Neural cell (in vitro differentiated cells): ENCODE measurements at regions not wholly inside any gene's neighbourhood (a gene's known extent, or its start where the extent isn't known, plus 50 kb on each side); places are given as distances from the start of the nearest gene placed in this dataset.

Experiments
- H2AFZ ChIP-seq: fragments of 200-600, 300-800 bp; sonication (generic), shearing (Covaris generic); 2 replicates; pipeline ENCODE4 v1.6.0; 2014; ENCODE audit warnings: low read depth, mild to moderate bottlenecking, antibody characterized with exemption, low read length, moderate library complexity
- H3F3A ChIP-seq: fragments of 200-600 bp; shearing (Covaris generic); 2 replicates; pipeline ENCODE4 v1.6.1; 2016; ENCODE audit warnings: mild to moderate bottlenecking, moderate library complexity, mixed read lengths, antibody characterized with exemption, low read length; ENCODE audit not compliant: insufficient read depth, poor library complexity, severe bottlenecking
- H3K27ac ChIP-seq: fragments of 200-600, 300-800 bp; sonication (generic), shearing (Covaris generic); 2 replicates; pipeline ENCODE4 v1.5.1; 2014; ENCODE audit warnings: mild to moderate bottlenecking, low read length, moderate library complexity
- H3K27me3 ChIP-seq: fragments of 300-800, 200-600 bp; sonication (generic), shearing (Covaris generic); 2 replicates; pipeline ENCODE4 v1.6.0; 2014; ENCODE audit warnings: mild to moderate bottlenecking, low read depth, low read length, moderate library complexity; ENCODE audit not compliant: insufficient read depth
- H3K36me3 ChIP-seq: fragments of 300-800, 200-600 bp; sonication (generic), shearing (Covaris generic); 2 replicates; pipeline ENCODE4 v1.5.1; 2014; ENCODE audit warnings: mild to moderate bottlenecking, antibody characterized with exemption, low read length, moderate library complexity; ENCODE audit not compliant: insufficient read depth
- H3K4me2 ChIP-seq: fragments of 300-800, 200-600 bp; sonication (generic), shearing (Covaris generic); 2 replicates; pipeline ENCODE4 v1.6.0; 2014; ENCODE audit warnings: mild to moderate bottlenecking, low read length
- H3K4me3 ChIP-seq: fragments of 300-800, 200-600 bp; sonication (generic), shearing (Covaris generic); 2 replicates; pipeline ENCODE4 v1.5.1; 2014; ENCODE audit warnings: mild to moderate bottlenecking, low read length, moderate library complexity
- H3K79me2 ChIP-seq: fragments of 200-600 bp; shearing (Covaris generic); replicated peaks from 2 replicates; pipeline ENCODE4 v1.6.0; 2014; ENCODE audit warnings: mild to moderate bottlenecking, low read length, moderate library complexity; ENCODE audit not compliant: insufficient read depth
- H3K9ac ChIP-seq: fragments of 300-800, 200-600 bp; sonication (generic), shearing (Covaris generic); 2 replicates; pipeline ENCODE4 v1.6.1; 2016; ENCODE audit warnings: mild to moderate bottlenecking, low read length, mixed read lengths
- H3K9me2 ChIP-seq: fragments of 200-600 bp; shearing (Covaris generic); 2 replicates; pipeline ENCODE4 v1.6.1; 2016; ENCODE audit warnings: mild to moderate bottlenecking, low read length, mixed read lengths; ENCODE audit not compliant: insufficient read depth
- H3K9me3 ChIP-seq: fragments of 200-600, 300-800 bp; sonication (generic), shearing (Covaris generic); 2 replicates; pipeline ENCODE4 v1.6.1; 2016; ENCODE audit warnings: mild to moderate bottlenecking, mixed run types, low read length, moderate library complexity, mixed read lengths
- H4K20me1 ChIP-seq: fragments of 200-600 bp; shearing (Covaris generic); 2 replicates; pipeline ENCODE4 v1.6.1; 2016; ENCODE audit warnings: mild to moderate bottlenecking, mixed run types; ENCODE audit not compliant: insufficient read depth
- EP300 ChIP-seq: fragments of 450-650 bp; conservative IDR thresholded peaks from 2 replicates; pipeline ENCODE4 v1.6.1; 2014; ENCODE audit warnings: antibody characterized with exemption, mild to moderate bottlenecking, moderate library complexity; ENCODE audit not compliant: poor library complexity, severe bottlenecking
- EZH2 ChIP-seq: fragments of 200-600, 300-800 bp; shearing (Covaris generic), sonication (generic); IDR thresholded peaks from 2 replicates; pipeline ENCODE4 v1.6.1; 2014; ENCODE audit warnings: antibody characterized with exemption, low read length, borderline replicate concordance, mild to moderate bottlenecking; ENCODE audit not compliant: insufficient read depth, poor library complexity, severe bottlenecking
- MXI1 ChIP-seq: fragments of 450-650 bp; conservative IDR thresholded peaks from 2 replicates; pipeline ENCODE4 v1.6.1; 2014; ENCODE audit warnings: antibody characterized with exemption, mild to moderate bottlenecking; ENCODE audit not compliant: poor library complexity, severe bottlenecking
- POLR2AphosphoS5 ChIP-seq: IDR thresholded peaks from 2 replicates; pipeline ENCODE4 v1.6.1; 2012
- RAD21 ChIP-seq: fragments of 450-650 bp; conservative IDR thresholded peaks from 2 replicates; pipeline ENCODE4 v1.6.1; 2014; ENCODE audit warnings: antibody characterized with exemption, mild to moderate bottlenecking, moderate library complexity
- SMC3 ChIP-seq: fragments of 450-650 bp; conservative IDR thresholded peaks from 2 replicates; pipeline ENCODE4 v1.6.1; 2014; ENCODE audit warnings: antibody characterized with exemption, mild to moderate bottlenecking, moderate library complexity; ENCODE audit not compliant: poor library complexity
- TAF1 ChIP-seq: IDR thresholded peaks from 2 replicates; pipeline ENCODE4 v1.6.1; 2012; ENCODE audit warnings: low read depth
- TF ChIP-seq, protein P1 (sequence below): IDR thresholded peaks from 2 replicates; pipeline ENCODE4 v1.6.1; 2012; ENCODE audit warnings: borderline replicate concordance
- TF ChIP-seq, protein P2 (sequence below): fragments of 450-650 bp; IDR thresholded peaks from 2 replicates; pipeline ENCODE4 v1.5.1; 2014; ENCODE audit warnings: antibody characterized with exemption, mild to moderate bottlenecking, moderate library complexity; ENCODE audit not compliant: poor library complexity, severe bottlenecking

DNA sequence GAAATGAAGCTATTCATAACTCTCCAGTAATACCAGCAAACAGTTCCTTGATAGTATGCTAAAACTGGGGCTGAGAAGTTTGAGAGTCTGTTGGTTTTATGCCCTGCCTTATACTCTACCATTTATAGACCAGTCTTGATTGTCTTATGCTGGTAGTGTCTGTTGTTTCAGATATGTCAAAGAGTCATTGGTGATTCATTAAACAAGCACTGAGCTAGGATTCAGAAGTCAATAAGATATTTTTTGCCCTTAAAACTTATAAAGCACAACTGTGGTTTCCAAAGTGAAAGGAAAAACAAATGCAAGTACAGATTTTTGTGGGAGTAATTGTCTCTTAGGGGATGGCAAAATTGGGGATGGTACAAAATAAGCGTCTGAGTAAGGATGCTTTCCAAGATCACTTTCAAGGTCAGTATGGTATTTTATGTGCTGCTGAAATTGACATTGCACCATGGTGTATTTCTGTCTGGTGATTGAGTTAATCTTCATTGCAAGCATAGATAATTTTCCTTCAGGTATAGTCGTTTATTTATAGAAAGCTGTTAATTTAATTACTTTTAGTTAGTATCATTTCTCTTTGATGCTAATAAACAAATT is 289.5 kb upstream of the E2F7 start:
- H3K9me3 ChIP-seq = no peaks in the 10 kb centered on the region
- no peaks in the 10 kb centered on the region for H4K20me1 ChIP-seq
- no peak for TF ChIP-seq TAF1
- no peak for TF ChIP-seq EP300
- TF ChIP-seq MXI1 = no peak
- no peak for TF ChIP-seq SMC3
- no peak for TF ChIP-seq POLR2AphosphoS5
- TF ChIP-seq EZH2 = no peak
- TF ChIP-seq RAD21 = no peak
- TF ChIP-seq, protein P1, sequence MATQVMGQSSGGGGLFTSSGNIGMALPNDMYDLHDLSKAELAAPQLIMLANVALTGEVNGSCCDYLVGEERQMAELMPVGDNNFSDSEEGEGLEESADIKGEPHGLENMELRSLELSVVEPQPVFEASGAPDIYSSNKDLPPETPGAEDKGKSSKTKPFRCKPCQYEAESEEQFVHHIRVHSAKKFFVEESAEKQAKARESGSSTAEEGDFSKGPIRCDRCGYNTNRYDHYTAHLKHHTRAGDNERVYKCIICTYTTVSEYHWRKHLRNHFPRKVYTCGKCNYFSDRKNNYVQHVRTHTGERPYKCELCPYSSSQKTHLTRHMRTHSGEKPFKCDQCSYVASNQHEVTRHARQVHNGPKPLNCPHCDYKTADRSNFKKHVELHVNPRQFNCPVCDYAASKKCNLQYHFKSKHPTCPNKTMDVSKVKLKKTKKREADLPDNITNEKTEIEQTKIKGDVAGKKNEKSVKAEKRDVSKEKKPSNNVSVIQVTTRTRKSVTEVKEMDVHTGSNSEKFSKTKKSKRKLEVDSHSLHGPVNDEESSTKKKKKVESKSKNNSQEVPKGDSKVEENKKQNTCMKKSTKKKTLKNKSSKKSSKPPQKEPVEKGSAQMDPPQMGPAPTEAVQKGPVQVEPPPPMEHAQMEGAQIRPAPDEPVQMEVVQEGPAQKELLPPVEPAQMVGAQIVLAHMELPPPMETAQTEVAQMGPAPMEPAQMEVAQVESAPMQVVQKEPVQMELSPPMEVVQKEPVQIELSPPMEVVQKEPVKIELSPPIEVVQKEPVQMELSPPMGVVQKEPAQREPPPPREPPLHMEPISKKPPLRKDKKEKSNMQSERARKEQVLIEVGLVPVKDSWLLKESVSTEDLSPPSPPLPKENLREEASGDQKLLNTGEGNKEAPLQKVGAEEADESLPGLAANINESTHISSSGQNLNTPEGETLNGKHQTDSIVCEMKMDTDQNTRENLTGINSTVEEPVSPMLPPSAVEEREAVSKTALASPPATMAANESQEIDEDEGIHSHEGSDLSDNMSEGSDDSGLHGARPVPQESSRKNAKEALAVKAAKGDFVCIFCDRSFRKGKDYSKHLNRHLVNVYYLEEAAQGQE = no peak
- TF ChIP-seq, protein P2, sequence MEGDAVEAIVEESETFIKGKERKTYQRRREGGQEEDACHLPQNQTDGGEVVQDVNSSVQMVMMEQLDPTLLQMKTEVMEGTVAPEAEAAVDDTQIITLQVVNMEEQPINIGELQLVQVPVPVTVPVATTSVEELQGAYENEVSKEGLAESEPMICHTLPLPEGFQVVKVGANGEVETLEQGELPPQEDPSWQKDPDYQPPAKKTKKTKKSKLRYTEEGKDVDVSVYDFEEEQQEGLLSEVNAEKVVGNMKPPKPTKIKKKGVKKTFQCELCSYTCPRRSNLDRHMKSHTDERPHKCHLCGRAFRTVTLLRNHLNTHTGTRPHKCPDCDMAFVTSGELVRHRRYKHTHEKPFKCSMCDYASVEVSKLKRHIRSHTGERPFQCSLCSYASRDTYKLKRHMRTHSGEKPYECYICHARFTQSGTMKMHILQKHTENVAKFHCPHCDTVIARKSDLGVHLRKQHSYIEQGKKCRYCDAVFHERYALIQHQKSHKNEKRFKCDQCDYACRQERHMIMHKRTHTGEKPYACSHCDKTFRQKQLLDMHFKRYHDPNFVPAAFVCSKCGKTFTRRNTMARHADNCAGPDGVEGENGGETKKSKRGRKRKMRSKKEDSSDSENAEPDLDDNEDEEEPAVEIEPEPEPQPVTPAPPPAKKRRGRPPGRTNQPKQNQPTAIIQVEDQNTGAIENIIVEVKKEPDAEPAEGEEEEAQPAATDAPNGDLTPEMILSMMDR = no peak
- H3K4me2 ChIP-seq = no peak overlapping the region
- H3K9ac ChIP-seq = no peak overlapping the region
- no peaks in the 10 kb centered on the region for H3K9me2 ChIP-seq
- H3K4me3 ChIP-seq = no peak overlapping the region
- no peak overlapping the region for H2AFZ ChIP-seq
- no peaks in the 10 kb centered on the region for H3K27me3 ChIP-seq
- H3K36me3 ChIP-seq = no peaks in the 10 kb centered on the region
- H3F3A ChIP-seq = no peaks in the 10 kb centered on the region
- no peak overlapping the region for H3K27ac ChIP-seq
- H3K79me2 ChIP-seq = peaks cover 31% of the 10 kb centered on the region

DNA sequence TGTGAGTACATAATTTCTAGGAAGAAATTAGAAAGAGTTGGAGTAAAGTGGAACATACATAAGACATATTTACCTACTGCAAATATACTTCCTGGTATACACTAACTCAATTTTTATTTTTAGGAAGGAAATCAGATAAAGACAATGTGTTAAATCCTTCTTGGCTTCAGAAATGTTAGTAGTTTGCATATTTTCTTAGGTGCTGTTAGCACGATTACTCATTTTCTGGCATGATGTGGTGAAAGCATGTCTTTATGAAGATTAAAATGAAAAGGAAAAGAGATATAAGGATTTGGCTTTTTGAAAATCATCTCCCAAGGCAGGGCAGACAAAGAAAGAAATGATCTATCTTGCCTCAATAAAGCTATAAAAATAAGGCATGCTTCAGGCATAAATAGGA is 287.6 kb upstream of the E2F7 start:
- Histone ChIP-seq H3F3A (no peaks in the 10 kb centered on the region), H3K27ac (no peak overlapping the region), H4K20me1 (no peaks in the 10 kb centered on the region), H2AFZ (no peak overlapping the region), H3K27me3 (no peaks in the 10 kb centered on the region), H3K9ac (no peak overlapping the region), H3K4me2 (no peak overlapping the region), H3K9me3 (no peaks in the 10 kb centered on the region), H3K36me3 (no peaks in the 10 kb centered on the region), H3K4me3 (no peak overlapping the region), H3K79me2 (peaks cover 25% of the 10 kb centered on the region), H3K9me2 (no peaks in the 10 kb centered on the region)
- TF ChIP-seq MXI1 (no peak), RAD21 (no peak), EZH2 (no peak)

DNA sequence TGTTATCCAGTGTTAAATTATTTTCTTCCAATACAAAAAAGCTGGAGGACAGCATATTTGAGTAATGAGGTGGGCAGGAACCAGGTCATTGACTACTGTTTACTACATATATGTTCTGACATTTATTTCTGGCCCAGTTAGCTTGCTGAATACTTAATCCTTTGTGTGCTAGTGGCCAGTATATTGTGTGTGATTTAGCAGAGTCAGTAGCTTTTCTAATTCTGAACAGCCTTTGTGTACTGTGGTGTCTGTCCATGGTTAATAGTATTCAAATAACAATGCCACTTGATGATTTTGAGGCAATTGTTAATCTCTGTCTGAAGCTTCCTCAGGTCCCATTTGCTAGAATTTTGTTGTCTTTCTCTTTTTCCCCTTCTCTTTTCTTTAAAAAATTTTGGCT is 286.5 kb upstream of the E2F7 start:
- no peaks in the 10 kb centered on the region for H3K36me3 ChIP-seq
- H3K27ac ChIP-seq = no peak overlapping the region
- no peak overlapping the region for H3K4me2 ChIP-seq
- H4K20me1 ChIP-seq = no peaks in the 10 kb centered on the region
- H3K79me2 ChIP-seq = peaks cover 25% of the 10 kb centered on the region
- no peak overlapping the region for H3K9ac ChIP-seq
- H3K4me3 ChIP-seq = no peak overlapping the region
- no peak for TF ChIP-seq EZH2
- no peak for TF ChIP-seq EP300
- TF ChIP-seq TAF1 = no peak
- TF ChIP-seq POLR2AphosphoS5 = no peak
- TF ChIP-seq SMC3 = no peak
- no peak for TF ChIP-seq RAD21
- TF ChIP-seq MXI1 = no peak
- TF ChIP-seq, protein P1 = no peak
- TF ChIP-seq, protein P2 = no peak
- no peak overlapping the region for H2AFZ ChIP-seq
- H3K9me2 ChIP-seq = no peaks in the 10 kb centered on the region
- H3K9me3 ChIP-seq = no peaks in the 10 kb centered on the region
- no peaks in the 10 kb centered on the region for H3F3A ChIP-seq
- H3K27me3 ChIP-seq = no peaks in the 10 kb centered on the region
